ENCODE measurements at regions not wholly inside any gene's neighbourhood (a gene's known extent, or its start where the extent isn't known, plus 50 kb on each side); places are given as distances from the start of the nearest gene placed in this dataset.

DNA sequence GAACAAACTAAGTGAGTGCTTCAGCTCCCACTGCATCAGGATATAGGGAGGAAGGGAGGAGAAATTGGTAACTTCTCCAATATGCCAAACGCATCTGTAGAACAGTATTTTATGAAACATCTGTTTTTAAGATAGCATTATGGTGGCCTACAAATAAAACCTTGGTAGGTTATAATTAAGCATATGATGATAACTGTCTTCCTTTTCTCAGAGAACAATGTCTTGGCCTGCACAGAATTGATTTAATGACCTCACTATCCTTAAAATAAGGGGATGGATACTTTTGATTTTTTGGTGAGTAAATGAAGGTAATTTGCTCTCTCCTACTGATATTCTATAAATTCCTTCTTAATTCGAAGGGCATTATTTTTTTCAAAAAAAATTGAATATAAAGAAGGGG lies 451.5 kb upstream of the TGFBR2 start:
- TF ChIP-seq, protein P1, sequence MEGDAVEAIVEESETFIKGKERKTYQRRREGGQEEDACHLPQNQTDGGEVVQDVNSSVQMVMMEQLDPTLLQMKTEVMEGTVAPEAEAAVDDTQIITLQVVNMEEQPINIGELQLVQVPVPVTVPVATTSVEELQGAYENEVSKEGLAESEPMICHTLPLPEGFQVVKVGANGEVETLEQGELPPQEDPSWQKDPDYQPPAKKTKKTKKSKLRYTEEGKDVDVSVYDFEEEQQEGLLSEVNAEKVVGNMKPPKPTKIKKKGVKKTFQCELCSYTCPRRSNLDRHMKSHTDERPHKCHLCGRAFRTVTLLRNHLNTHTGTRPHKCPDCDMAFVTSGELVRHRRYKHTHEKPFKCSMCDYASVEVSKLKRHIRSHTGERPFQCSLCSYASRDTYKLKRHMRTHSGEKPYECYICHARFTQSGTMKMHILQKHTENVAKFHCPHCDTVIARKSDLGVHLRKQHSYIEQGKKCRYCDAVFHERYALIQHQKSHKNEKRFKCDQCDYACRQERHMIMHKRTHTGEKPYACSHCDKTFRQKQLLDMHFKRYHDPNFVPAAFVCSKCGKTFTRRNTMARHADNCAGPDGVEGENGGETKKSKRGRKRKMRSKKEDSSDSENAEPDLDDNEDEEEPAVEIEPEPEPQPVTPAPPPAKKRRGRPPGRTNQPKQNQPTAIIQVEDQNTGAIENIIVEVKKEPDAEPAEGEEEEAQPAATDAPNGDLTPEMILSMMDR (conservative IDR thresholded peaks at IDR 0.05 in 1 of 2, IDR thresholded peaks at IDR 0.05 in 1 of 2; ENCODE audit: low read depth in 1 of 2, low read length in 2 of 2) = no peak
- no peak for TF ChIP-seq EZH2 (IDR thresholded peaks at IDR 0.05; ENCODE audit: low read length, missing control alignments)

All from fibroblast of lung (primary cell).